HG03025 (cell line): ENCODE measurements at regions not wholly inside any gene's neighbourhood (a gene's known extent, or its start where the extent isn't known, plus 50 kb on each side); places are given as distances from the start of the nearest gene placed in this dataset.
"Not testable (repeated sequence)": the region's sequence is repeated elsewhere in the genome, so short reads cannot be mapped to it uniquely, and the experiment has no call there.

Source experiments
- ATAC-seq: cut with Tn5 transposase; IDR thresholded peaks from one replicate; pipeline ENCODE4 v1.9.1; 2021; ENCODE audit warnings: mild to moderate bottlenecking, moderate library complexity; ENCODE audit not compliant: unreplicated experiment, low FRiP score

DNA sequence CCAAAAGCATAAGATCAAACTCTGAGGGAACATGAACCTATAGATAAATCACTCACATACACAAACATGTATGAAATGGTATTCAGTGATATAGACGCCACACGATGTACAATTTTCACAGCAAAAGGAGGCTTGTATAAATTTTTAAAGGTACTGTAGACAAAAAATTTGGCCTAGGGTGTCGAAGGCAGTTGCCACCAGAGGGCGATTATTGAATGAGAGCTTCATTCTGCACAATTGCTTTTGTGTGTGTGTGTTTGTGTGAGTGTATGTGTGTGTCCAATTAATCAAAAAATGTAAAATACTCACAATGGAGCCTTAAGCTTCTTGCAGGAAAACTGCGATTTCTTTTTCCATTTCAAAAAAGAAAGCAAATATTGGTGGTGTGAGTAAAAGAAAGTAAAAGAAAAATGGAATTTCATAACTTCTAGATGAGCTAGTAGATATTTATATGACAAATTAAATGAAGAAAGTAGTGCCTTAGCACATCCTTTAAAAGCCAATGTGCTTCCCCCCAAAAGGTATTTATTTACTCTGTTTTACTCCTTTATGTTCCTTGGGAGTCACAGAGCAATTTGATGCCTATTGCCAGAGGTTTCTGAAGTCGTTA lies 800.1 kb downstream of the SATB2 start:
- no peak for ATAC-seq

- ATAC-seq: no peak
These were observed 800.9 kb downstream of the SATB2 start for GRCh38 chr2:198656869-198657268.

DNA sequence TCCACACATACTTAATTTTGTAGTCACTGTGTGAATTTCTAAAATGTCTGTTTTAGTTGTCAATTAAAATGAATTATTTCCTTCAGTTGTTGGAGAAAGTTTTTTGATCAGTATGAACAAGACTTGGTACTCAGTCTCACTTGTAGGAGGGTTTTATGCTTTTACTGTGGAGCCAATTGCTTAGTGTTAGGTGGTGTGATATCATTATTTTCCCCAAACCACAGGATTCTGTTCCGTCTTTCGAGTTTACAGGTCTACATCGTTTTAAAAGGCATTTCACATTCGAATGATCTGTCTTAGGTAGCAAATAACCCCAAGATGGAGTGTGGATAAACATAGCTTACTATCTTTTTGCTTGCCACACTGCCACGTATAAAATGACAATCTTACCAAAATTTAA lies 803.1 kb downstream of the SATB2 start:
- ATAC-seq: no peak

DNA sequence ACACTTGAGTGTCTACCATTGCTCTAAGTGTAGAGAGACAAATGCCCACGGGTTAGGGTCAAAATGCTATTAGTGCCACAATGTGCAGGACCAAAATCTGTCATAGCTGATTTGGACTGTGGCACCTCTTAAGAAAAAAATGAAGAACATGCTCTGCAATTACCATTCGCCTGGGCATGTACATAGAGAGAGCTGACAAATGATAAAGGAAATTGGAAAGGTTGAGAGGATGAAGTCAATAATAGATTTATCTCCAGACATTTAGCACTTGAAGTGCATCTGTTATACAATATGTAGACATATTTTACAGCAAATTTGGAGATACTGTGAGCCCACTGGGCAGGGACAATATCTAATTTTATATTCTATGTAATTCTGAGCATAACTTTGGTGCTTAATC lies 804.4 kb downstream of the SATB2 start:
- ATAC-seq: no peak

- no peak for ATAC-seq
These were observed 805.3 kb downstream of the SATB2 start for GRCh38 chr2:198652461-198652860.

- no peak for ATAC-seq
These were observed 811.9 kb downstream of the SATB2 start for GRCh38 chr2:198645816-198646215.

- no peak for ATAC-seq
These were observed 816.6 kb downstream of the SATB2 start for GRCh38 chr2:198641161-198641560.

DNA sequence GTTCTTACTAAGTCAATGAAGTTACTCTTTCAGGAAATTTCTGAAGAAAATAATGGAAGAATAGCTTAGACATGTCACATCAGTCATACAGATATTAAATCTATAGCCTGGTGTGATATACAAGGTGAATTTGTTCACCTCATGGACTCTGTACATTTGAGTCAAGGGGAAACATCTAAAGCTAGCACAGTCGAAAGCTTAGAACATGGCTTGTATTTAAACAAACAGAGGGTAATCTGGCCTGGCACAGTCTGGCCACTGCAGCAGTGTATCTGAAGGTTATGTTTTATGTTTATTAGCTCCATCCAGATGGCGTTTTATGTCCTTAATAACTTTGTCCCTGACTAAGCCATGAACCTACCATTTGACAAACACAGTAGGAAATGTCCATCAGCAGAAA lies 817.3 kb downstream of the SATB2 start:
- no peak for ATAC-seq

DNA sequence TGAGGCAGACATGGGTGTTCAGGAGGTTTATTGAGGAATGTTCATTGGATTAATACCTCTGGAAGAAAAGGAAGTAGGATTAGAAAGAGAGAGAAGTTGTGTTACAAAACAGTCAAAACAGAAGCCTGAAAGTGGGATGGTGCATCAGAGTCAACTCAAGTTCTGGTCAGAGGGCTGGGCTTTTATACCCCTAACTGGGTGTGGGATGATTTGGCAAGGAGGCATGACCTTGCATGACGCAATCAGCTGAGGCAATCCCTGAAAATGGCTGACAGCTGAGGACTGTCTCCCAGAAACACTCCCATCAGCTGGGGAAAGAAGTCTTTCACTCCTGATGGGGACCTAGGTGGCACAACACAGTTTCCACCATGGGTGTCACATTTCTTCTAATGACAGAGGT lies 818.2 kb downstream of the SATB2 start:
- ATAC-seq: no peak

DNA sequence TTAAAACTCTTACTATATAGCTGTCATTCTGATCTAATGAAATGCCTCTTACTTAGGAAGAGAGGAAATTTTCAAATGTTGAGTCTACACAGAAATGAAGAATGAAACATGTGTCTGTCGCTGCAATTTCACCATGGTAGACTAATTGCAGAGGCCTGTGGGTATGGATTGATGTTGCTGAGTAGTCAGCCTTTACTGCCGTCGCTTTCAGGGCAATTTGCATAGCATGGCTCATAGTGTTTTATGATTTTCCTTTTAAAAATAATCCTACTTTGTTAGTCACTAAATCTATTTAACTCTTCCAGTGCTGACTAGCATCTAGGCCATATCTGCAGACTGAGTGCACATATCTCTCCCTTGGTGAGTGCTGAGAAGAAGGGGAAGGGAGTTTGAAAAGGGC lies 819.2 kb downstream of the SATB2 start:
- no peak for ATAC-seq

DNA sequence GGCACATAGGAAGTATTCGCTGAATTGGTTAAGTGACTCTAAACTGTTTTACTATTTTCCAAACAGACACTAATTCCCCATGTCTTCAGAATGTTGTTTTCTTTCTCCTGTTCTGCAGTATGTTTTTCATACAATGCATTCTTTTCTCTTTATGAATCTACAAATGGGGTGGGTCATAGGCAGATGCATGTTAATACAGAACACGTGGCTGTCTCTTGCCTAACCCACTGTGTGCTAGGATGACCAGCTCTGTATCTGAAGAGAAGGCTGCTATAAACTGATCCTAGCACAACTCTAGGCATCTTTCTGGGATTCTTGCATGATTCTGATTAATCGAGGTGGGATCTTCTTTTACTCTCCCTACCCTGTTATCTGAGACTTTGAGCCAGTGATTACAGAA lies 826.0 kb downstream of the PLCL1 start:
- no peak for ATAC-seq

DNA sequence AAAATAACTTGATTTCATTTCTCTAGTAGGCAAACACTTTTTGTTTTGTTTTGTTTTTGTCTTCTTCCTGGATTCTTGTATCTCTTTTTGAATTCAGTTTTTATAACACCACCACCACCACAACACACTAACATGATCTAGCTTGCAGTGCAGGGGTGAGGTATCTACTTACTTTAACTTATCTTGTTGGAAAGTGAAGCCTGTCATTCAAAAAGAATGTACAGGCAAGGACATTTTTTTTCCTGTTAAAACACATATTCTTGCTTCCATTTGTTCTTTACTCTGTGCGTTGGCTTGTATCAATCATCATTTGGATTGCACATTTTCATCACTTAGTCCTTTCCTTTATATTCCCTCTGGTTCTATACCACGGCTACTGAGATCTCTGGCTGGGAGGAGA lies 824.2 kb downstream of the PLCL1 start:
- ATAC-seq: no peak

GRCh38 chr2:198622986-198623730 lies 818.8 kb downstream of the PLCL1 start:
- no peak for ATAC-seq

- ATAC-seq: no peak
These were observed 811.6 kb downstream of the PLCL1 start for GRCh38 chr2:198615972-198616371.

- no peak for ATAC-seq
These were observed 806.8 kb downstream of the PLCL1 start for GRCh38 chr2:198611201-198611600.

DNA sequence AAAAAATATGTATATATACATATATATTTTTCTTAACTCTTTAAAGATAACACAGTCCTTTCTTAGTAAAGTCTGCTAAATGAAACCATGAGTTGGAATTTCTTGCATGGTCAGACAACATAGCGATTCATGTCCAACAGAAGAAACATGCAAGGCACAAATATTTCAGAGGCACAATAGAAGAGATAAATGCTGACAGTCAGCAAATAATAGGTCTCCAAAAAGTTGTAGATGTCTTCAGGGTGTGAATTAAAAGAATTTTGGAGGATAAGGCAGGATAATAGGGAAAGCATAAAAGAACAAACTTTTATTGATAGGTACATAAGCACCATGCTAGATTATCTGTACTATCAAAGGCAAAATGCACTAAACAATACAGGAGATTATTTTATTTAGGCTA lies 800.2 kb downstream of the PLCL1 start:
- no peak for ATAC-seq

- ATAC-seq: not testable (repeated sequence)
These were observed 798.6 kb downstream of the PLCL1 start for GRCh38 chr2:198602986-198603385.

GRCh38 chr2:198597648-198598047 lies 793.3 kb downstream of the PLCL1 start:
- no peak for ATAC-seq

DNA sequence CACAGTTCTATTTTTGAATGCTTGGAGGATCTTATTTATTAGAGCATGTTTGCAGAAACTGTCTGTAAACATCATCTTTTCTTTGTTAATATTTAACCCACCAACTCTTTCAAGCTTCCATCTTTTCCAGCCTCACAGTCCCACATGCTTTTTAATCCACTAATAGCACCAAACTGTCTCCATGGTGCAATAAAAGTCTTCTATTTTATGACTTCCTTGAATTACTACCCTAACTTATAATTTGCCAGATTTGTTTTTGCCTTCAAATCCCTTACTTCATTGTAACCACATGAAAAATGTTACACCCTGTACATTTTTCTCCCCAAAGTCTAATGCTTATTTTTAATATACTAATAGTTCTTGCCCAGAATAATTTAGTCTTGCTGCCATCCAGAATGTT lies 792.6 kb downstream of the PLCL1 start:
- no peak for ATAC-seq

GRCh38 chr2:198595721-198596120 lies 791.3 kb downstream of the PLCL1 start:
- no peak for ATAC-seq

DNA sequence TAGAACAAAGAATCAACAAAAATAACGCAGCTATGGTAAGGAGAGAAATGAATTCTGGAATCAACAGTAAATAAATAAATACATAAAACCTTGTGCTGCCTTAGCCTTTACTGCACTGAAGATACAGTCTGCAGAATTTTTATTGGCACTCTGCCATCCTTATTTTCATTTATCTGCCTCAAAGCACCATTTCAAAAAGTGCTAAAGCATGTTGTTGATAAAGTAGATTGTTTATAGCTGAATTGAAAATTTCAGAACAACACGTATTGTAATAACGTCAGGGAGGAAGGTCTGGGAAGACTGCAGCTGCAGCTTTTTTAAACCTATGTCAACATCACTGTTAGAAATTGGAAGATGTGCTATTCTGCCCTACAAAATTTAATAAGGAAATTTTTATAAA lies 787.2 kb downstream of the PLCL1 start:
- ATAC-seq: no peak

DNA sequence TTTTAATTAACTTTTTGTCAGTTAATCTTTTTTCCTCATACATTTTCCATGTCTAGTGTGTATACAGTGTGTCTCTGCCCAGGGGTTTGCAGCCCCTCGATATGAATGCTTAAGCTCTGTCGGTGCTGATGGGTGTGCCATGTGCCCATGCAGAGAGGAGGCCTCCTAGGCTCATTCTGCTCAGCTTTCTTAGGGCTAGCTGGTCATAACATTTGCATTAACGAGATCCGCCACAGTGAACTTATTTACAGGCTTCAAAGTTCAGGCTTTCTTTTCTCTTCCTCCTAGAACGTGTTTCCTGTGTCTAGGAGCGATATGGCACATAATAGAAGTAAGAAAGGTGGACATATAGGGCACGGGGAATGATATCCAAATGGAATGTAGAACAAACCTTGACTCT lies 783.3 kb downstream of the PLCL1 start:
- ATAC-seq: no peak
